NCI-H1930 (cell line): ENCODE measurements at regions not wholly inside any gene's neighbourhood (a gene's known extent, or its start where the extent isn't known, plus 50 kb on each side); places are given as distances from the start of the nearest gene placed in this dataset.

Experiments
- DNase-seq, 2 experiments: peaks; one replicate each; lab custom pipeline; 2025; lab: John Stamatoyannopoulos, UW

DNA sequence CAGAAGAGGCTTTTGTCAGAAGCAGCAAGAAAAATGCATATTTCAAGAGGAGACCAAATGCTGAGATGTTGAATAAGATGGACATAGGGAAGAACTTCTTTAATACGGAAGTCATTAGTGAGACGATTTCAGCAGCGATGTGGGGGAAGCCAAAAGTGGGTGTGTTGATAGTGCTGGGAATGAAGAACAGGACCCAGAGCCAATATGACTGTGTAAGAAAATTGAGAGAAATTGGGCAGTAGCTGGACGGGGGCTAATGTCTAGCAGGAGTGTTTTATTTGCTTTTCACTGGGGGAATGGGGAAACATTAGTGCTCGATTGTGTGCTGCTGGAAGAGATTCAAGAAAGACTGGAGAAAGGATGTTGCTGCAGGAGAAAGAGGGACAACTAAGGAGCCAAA is 788.7 kb upstream of the KLHL29 start:
- no peak for DNase-seq

DNA sequence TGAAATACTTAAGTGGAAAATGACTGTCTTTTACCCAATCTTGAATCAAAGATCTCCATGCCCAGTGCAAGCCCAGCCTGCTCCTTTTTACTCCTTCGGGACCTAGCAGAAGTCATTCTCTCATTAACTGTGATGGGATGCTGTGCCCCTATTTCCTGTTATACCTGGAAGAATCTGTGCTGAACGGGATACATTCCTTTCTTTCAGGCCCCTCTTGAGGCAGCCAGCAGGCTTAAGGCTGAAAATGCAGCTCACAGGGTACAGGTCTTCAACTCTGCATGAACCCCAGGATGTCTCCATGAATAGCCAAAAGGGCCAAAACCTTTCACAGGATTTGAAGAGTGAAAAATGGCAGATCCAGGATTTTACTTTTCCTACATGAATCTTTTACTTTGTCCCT is 784.8 kb upstream of the KLHL29 start:
- no peak for DNase-seq

DNA sequence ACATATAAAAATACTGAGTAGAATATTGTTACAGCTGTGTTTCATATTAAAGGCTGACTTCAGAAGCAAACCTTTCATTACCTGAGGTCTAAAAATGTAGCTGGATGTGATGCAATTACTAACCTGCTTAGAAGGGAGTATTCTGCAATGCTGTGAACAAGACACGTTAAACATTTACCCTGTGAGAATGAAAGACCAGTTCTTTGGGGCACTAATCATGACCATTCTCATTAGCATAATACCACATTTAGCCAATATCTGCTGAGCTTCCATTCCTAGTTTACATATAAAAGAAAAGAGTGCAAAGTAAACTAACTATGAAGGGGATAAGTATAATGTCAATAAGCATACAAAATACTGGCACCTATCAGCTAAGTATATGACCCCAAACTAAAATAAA is 784.0 kb upstream of the KLHL29 start:
- no peak for DNase-seq

DNA sequence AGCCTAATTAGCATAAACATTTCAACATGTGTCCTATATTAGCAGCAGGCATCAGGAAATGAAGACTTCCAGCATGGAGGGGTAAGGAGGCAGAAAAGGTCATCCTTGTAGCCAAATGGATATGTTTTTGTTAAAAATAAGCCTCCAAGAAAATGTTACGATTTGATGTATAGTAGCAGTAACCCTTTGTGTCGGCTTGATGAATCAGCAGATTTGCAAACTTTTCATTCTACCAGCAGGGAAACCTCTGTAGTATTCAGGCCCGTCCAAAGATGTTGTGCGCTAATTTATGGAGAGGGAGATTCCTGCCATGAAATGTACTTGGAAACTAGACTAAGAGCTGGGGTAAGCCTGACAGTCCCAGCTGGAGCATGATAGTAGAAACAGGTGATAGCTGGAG is 780.8 kb upstream of the KLHL29 start:
- no peak for DNase-seq

DNA sequence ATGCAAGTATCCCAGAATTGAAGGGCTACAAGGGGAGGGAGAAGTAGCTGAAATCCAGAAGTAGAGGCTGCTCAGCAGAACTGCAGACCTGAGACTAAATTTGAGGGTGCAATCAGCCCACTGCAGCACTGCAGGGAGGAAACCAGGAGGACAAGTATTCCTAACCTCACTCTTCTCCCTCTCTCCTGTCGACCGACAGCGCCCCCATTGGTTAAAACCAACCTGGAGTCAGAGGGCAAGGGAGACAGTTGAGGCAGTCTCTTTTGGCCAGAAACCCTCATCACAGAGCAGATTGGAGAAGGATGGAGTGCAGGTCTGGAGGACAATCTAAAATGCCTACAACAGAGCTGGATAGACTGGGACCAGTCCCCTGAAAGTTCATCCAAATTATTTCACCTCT is 768.9 kb upstream of the KLHL29 start:
- DNase-seq = no peak

DNA sequence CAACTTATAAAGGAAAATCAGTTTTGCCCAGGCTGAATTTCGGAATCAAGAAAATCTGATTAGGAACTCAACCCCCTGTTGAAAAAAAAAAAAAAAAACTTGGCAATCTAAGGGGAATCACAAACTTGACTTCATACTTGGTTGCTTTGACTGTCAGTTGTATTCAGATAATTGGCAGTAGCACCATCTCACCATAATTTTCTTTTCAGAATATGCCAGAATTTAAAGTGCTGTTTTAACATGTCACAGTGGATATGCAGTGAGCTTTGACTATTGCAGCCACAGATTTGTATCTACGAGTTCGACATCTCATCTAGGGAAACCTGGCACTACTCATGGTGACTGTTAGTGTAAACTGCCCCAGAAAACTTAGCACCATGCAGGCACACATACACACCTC is 761.4 kb upstream of the KLHL29 start:
- no peak for DNase-seq

DNA sequence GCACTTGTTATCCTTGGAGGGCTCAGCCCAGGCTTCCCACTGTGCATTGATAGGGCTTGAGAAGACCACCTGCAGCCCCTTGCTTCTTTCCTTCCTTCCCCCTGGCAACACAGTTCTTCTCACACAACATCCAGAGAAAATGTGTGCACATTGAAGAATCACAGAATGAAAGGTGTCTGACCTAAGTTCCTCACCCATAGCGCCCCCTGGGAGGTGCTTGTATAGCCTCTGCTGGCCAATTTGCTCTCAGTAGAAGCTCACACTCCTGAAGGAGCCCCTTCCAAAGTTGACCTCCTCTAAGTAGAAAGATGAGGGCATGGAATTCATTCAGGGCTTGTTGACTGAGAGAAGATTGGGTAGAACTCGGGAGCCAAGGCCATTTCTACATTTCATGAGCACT is 758.4 kb upstream of the KLHL29 start:
- no peak for DNase-seq

DNA sequence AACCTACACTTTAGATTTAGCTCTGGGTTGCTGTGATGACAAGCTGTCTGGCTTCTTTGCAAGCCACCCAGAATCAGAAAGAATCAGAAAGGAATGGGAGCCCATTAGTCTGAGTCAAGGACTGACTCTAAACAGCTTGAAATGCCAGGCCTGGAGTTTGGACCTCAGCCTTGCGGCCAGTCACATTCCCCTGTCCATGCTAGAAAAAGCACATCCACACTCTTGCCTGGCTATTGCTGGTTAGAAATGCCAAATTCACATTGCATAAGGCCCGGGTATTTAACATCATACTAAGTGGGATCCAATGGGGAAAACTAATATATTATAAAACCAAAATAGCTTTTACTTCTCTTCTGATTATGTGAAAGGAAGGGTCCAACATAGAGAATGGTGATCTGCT is 756.8 kb upstream of the KLHL29 start:
- DNase-seq = no peak

DNA sequence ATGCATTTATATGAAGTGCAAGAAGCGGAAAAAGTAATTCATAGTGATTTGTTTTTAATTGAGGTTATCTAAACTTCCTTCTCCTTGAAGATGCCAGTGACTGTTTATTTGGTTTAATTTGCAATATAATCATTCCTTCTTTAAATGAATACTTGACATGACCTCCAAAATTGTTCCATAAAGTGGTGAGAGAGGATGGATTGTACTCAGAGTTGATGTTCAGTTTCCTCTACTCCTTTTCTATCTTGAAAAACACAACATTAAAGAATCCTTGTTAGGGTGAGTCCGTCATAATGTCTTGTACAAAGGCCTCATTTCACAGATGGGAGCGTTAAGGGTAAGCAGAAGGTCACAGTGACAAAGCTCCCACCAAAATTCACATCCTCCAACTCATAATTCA is 756.1 kb upstream of the KLHL29 start:
- no peak for DNase-seq

DNA sequence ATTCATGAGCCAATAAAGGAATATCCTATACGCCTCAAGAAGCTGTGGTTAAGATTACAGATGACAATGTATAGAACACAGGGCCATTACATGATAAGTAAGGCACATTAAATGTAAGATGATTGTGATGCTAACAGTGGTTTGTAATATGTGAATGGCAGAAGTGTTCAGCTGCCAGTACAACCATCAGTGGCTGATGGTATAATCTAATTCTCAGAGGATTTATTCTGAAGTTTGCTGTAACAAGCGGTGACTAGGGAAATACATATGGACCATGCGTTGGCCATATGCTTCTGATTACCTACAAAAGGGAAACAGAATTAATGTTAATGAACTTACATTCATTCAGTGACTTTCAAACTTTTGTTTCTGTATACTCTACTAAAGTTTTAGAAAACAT is 750.8 kb upstream of the KLHL29 start:
- DNase-seq = no peak

DNA sequence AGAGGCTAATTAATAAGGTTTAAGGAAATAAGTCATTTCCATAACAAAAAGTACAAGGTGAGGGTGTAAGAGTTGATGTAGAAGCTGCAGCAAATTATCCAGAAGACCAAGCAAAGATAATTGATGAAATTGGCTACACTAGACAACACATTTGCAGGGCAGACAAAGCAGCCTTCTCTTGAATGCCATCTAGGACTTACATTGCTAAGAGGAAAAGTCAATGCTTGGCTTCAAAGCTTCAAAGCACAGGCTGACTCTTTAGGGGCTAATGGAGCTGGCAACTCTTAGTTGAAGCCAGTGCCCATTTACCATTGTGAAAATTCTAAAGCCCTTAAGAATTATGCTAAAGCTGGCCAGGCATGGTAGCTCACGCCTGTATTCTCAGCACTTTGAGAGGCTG is 728.6 kb upstream of the KLHL29 start:
- DNase-seq = no peak

DNA sequence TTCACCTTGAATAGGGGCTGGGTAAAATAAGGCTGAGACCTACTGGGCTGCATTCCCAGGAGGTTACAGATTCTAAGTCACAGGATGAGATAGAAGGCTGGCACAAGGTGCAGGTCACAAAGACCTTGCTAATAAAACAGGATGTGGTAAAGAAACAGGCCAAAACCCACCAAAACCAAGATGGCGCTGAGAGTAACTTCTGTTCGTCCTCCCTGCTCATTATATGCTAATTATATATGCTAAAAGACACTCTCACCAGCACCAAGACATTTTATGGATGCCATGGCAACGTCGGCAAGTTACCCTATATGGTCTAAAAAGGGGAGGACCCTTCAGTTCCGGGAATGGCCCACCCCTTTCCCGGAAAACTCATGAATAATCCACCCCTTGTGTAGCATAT is 711.5 kb upstream of the KLHL29 start:
- DNase-seq = no peak

DNA sequence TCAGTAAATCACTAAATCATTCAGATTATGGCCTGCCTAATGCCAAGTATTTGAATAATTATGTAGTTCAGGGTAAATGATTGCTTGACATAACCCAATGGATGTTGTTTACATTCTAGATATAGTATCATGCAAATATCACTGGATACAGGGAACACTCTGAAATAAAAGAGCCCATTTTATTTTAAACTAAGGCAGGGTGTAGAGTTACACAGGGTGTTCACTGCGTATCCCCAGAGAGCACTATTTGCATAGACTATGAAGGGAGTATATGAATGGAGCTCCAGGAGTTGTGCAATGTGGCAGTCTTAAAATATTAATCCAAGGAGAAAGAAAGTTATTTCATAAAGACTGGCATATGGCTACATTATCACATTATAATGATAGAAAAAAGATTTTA is 701.1 kb upstream of the KLHL29 start:
- no peak for DNase-seq

DNA sequence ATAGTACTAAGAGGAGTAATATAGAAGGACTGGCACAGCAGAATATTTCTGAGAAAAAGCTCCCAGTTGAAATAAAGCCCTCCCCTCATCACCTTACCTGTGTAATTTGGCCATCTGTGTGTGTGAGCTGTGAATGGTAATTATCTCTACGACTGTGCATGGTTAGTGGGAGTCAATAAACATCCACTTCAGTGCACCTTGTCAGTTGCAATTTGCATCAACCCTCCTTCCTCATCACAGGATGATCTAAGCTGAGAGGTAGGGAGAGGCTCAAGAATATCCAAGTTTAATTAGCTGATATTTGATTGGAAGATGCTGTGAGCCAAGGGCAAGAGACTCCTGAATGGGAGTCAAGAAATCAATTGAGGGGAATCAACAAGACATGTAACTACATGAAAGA is 694.9 kb upstream of the KLHL29 start:
- no peak for DNase-seq

DNA sequence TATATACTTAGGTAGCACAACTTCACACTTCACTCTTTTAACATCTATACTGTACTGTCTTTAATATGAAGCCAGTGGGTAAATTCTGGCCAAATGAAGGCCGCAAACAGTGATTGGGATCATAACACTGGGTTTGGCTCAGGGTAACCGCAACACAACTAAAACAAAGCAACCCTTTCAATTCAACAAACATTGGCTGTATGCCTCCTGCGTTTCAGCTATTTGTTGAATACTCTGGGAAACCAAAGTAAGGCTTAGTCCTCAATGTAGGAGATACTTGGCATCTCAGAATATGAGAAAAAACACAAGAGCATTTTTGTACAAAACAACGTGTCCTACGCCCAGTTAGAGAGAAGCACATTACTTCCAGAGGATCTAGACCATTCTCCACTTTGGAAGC is 693.3 kb upstream of the KLHL29 start:
- DNase-seq = no peak

DNA sequence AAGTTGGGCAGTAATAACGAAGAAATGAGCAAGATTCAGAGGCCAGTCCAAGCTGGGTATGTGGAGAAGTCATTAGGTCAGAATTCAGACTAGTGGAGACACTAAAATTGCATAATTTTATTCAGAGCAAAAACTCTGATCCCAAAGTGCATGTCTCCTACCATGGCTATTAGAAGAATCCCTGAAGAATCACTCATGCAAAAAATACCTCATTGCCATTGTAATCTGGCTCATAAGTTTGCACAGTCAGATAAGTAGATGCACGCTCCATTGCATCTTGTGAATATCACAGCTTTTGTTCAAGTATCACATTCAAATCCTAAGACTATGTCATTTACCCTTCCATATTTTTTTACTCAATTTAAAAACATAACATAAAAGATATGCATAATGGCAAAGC is 692.2 kb upstream of the KLHL29 start:
- DNase-seq = no peak

DNA sequence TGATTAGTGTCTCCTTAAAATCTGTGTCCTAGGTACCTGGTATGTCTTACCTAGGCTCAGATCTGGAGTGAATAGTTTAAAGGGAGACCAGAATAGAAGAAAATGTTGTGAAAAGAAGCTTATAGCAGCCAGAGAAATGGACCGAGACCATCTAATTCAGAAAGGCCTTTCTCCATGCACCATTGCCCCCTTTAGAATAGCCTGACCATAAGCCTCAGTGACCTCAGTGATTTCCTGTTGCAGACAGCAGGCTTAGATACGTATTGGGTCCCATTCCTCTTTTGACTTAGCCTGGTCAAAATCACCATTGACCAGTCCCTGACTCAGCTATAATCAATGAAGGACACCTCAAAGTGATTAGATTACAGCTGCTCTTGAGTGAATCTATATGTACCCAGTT is 690.7 kb upstream of the KLHL29 start:
- no peak for DNase-seq

DNA sequence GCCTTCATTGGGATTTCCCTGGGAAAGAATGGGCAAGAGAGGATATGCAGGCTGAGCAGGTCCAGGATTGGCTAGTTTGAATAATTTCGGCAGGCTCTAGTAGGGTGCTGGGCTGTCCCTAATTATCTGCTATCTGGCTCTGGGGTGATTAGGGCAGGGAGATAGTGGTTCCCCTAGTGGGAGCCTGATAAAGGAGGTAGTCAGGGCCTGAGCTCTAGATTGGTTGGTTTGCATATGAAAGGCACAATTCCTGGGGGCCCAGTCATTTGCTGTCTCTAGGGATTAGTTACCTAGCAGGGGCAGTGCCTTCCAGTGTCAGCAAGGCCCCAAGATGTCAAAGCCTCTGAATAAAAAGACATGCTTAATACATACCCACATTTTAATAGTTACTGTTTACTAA is 690.1 kb upstream of the KLHL29 start:
- DNase-seq = no peak

DNA sequence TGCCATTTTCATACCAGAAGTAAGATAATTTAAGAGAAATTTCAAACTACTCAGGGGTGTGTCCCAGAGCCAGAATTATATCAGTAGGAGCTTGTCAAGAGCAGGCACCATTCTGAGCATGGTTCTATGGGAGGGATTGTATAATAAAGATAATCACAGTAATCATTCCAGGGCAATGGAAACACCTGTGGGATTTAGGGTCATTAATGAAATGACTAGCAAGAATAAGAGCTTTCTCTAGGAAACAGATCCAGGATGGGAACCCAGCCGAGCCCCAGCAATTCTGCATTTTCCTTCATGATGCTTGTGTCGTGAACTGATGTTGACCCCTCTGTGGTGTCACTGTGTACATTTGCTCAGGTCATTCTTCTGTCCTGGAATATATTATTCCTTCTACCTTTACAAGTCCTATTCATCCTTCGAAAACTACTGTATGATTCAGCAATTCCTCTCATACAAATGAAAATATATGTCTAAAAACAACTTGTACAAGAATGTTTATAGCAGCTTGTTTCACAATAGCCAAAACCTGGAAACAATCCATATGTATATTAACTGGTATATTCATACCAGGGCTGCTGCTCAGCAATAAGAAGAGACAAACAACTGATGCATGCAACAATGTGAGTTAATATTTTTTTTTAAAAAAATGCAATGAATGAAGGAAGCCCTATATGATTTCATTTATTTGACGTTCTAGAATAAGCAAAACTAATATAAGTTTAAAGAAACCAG is 687.8 kb upstream of the KLHL29 start:
- no peak for DNase-seq

DNA sequence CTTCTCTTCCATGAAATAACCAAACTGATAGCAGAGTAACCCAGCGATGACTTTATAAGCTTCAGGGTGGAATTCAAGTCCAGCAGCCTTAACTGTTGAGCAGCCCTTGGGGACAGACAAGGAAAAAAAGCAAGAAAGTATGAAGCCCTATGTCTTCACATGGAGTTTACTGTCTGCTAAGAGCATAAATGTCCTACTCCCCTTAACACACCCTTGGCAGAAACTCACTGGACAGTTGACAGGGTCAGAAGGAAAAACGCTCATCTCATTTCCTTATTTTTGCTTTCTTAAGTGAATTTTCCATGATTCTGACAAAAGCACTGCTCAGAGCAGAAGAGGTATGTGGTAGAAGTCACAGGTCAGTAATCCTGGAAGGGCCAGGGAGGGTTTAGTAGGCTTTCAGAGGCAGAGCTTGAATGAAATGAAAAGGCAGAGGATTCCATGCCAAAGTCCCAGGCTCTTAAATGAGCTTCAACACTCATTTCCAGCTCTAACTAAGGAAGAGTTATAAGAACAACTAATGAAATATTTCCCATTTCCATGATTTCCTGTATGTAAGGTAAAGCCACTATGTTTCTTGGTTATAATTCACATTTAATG is 683.3 kb upstream of the KLHL29 start:
- no peak for DNase-seq

DNA sequence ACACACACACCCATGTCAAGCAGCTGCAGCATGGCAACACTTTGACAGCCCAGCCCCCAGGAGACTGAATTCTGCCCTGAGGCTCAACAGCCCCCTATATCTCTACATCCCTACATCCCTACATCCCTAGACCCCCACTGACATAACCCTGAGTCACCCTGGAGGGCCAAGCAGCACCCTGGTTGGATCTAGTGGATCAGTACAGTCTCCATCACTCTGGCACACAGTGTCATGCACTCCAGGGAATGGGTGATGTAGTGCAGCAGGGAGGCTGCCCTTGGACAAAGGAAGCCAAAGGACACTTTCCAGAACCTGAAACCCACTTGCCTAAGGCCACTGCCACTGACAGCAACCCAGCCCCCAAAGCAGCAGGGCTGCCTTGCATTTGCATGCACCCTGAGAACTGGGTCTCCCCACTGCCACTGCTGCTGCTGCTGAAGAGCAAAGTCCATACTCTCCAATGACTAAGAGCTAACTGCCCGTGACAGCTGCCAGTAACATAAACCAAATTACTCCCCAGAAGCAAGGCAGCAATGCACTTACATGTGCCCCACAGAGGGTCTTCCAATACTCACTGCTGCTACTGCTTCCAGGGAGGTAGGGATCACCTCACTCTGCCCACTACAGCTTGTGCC is 681.6 kb upstream of the KLHL29 start:
- DNase-seq = no peak

DNA sequence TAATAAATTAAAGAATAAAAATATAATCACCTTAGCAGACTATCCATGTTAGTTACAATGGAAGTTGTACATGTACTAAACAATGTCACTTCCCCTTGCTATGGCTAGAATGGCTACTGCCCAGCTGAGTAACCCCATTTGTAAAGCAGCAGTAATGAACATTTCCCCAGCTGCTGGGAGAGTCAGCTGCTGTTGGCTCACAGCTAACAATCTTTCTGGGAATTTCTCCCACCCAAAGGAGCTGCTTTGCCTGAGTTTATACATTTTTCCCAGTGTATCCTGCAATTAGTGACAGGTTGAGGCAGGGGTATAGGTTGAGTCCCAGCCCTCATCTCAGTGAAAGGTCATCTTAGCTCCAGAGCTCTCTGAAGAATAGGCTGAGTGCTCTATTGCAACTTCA is 665.6 kb upstream of the KLHL29 start:
- DNase-seq = no peak

DNA sequence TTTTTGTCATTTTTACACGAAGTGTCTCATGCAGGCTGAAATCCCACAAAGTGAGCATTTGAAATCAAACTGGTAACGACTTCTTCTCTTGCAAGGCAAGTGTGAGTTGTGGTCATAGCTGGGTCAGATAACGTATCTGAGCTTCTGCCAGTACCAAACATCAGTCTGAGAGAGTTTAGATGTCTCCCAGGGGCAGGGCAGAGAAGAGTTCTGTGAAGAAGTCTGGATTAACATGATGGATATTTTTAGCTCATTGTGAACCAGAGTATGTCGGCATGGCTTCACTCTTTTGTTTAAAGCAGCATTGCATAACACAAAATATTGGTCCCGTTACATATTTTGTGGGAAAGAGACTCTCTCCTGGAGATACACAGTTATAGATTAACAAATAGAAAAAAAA is 655.5 kb upstream of the KLHL29 start:
- no peak for DNase-seq
